Adrenal gland (tissue), 9 donors: ENCODE measurements at regions not wholly inside any gene's neighbourhood (a gene's known extent, or its start where the extent isn't known, plus 50 kb on each side); places are given as distances from the start of the nearest gene placed in this dataset.

Source experiments
- DNase-seq, 7 donors: peaks; one replicate each; pipeline ENCODE4 v3.0.0-alpha.2; 2019 to 2020
- H3K27ac ChIP-seq, 5 donors: fragments of 200-600 bp; sonication (generic) in 4 of 5; 1 replicate in 3 of 5; 2 replicates in 2 of 5; pipeline versions ENCODE4 v1.5.1 to v1.8.0; 2016 to 2020; ENCODE audit warnings: mild to moderate bottlenecking in 1 of 5
- H3K27me3 ChIP-seq: fragments of 200-600 bp; 2 replicates; pipeline ENCODE4 v1.8.0; 2021
- H3K36me3 ChIP-seq, 2 donors: fragments of 200-600 bp; replicated peaks in 1 of 2; 1 replicate in 1 of 2; 2 replicates in 1 of 2; pipeline versions ENCODE4 v1.5.1 to v1.8.0; 2018 to 2022
- H3K4me1 ChIP-seq, 2 donors: fragments of 200-600 bp; replicated peaks in 1 of 2; 1 replicate in 1 of 2; 2 replicates in 1 of 2; pipeline versions ENCODE4 v1.5.1 to v1.8.0; 2018 to 2021
- H3K4me3 ChIP-seq, 4 donors: fragments of 200-600 bp; sonication (generic) in 3 of 4; one replicate each; pipeline ENCODE4 v1.5.1; 2016 to 2018
- H3K9me3 ChIP-seq, 3 donors: fragments of 200-600 bp; sonication (generic) in 1 of 3; replicated peaks in 1 of 3; 1 replicate in 2 of 3; 2 replicates in 1 of 3; pipeline versions ENCODE4 v1.5.1 to v1.8.0; 2016 to 2021
- CTCF ChIP-seq, 6 experiments: fragments of 450-650 bp in 4 of 6; fragments of 200-600 bp in 2 of 6; sonication (generic) in 1 of 6; IDR thresholded peaks; 1 replicate in 5 of 6; 2 replicates in 1 of 6; pipeline versions ENCODE4 v1.5.1 to v1.8.0; 2016 to 2021; ENCODE audit warnings: antibody characterized with exemption in 6 of 6, mild to moderate bottlenecking in 2 of 6, moderate library complexity in 1 of 6
- POLR2A ChIP-seq, 2 donors: fragments of 450-650 bp; IDR thresholded peaks; one replicate each; pipeline ENCODE4 v1.6.1; 2017; ENCODE audit warnings: antibody characterized with exemption in 2 of 2, mild to moderate bottlenecking in 2 of 2, moderate library complexity in 1 of 2
- WGBS, 4 donors: extraction: QIAGEN DNeasy Blood & Tissue Kit in 2 of 4; methylation state at CpG; one replicate each; pipeline versions ENCODE4 v1.1.5 to v1.1.7; 2013 to 2017; 5-methylcytosine and 5-hydroxymethylcytosine counted together
- intact Hi-C, 2 donors: fragments of 100-400 bp; cut with DNase I; formaldehyde crosslinking; loops; one replicate each; pipeline versions ENCODE4 v1.14.1 to v1.15.0; 2022 to 2023
- donor health status: healthy with polysubstance abuse.
- donor health status: Bipolar disorder and iron deficiency.
- donor health status: DM: yes; HTN: yes; CAD: no.
- donor health status: DM: no; HTN: no; CAD: no.
- donor health status: DM: no; HTN: no; CAD: no.

- Histone ChIP-seq H3K9me3 (no peaks in the 10 kb centered on the region), H3K27ac (no peak overlapping the region), H3K4me3 (no peak overlapping the region), H3K36me3 (no peaks in the 10 kb centered on the region), H3K4me1 (no peaks in the 10 kb centered on the region), H3K27me3 (no peaks in the 10 kb centered on the region)
- no peak for DNase-seq
- TF ChIP-seq POLR2A (IDR thresholded peaks at IDR 0.05) (no peak), CTCF (IDR thresholded peaks at IDR 0.05) (no peak)
- intact Hi-C loops: no loop called here
- WGBS, 4 donors: 30 to 82% (median 52%) methylated on average over 1 of the region's 1 CpG
Measured at GRCh38 chr2:78293768-78294167, 731.7 kb upstream of the REG3G start.

- H3K36me3 ChIP-seq: no peaks in the 10 kb centered on the region
- H3K9me3 ChIP-seq: no peaks in the 10 kb centered on the region
- H3K27ac ChIP-seq: no peak overlapping the region
- no peak overlapping the region for H3K4me3 ChIP-seq
- WGBS, 4 donors: 32 to 42% (median 36%) methylated on average over 6 of the region's 6 CpGs
- intact Hi-C loops: no loop called here
- DNase-seq: no peak
- no peak for TF ChIP-seq POLR2A (IDR thresholded peaks at IDR 0.05)
- no peak for TF ChIP-seq CTCF (IDR thresholded peaks at IDR 0.05)
- no peaks in the 10 kb centered on the region for H3K4me1 ChIP-seq
- H3K27me3 ChIP-seq: no peaks in the 10 kb centered on the region
Measured at GRCh38 chr2:78301166-78301789, 724.2 kb upstream of the REG3G start.

- Histone ChIP-seq H3K36me3 (no peaks in the 10 kb centered on the region), H3K27ac (no peak overlapping the region), H3K4me3 (no peak overlapping the region), H3K27me3 (no peaks in the 10 kb centered on the region), H3K9me3 (no peaks in the 10 kb centered on the region), H3K4me1 (no peaks in the 10 kb centered on the region)
- TF ChIP-seq CTCF (IDR thresholded peaks at IDR 0.05) (no peak), POLR2A (IDR thresholded peaks at IDR 0.05) (no peak)
- 17 to 50% (median 28%) methylated on average over 1 of the region's 1 CpG for WGBS, 4 donors
- DNase-seq: no peak
- intact Hi-C loops: no loop called here
Measured at GRCh38 chr2:78304678-78305077, 720.8 kb upstream of the REG3G start.

- Histone ChIP-seq H3K9me3 (no peaks in the 10 kb centered on the region), H3K36me3 (no peaks in the 10 kb centered on the region), H3K27ac (no peak overlapping the region), H3K4me1 (no peaks in the 10 kb centered on the region), H3K4me3 (no peak overlapping the region), H3K27me3 (no peaks in the 10 kb centered on the region)
- intact Hi-C loops: no loop called here
- no peak for DNase-seq
- 41 to 53% (median 49%) methylated on average over 3 of the region's 3 CpGs for WGBS, 4 donors
- no peak for TF ChIP-seq CTCF (IDR thresholded peaks at IDR 0.05)
Measured at GRCh38 chr2:78309460-78309859, 716.0 kb upstream of the REG3G start.
